ENCODE measurements at regions not wholly inside any gene's neighbourhood (a gene's known extent, or its start where the extent isn't known, plus 50 kb on each side); places are given as distances from the start of the nearest gene placed in this dataset.

GRCh38 chr6:48809245-48809644 is 653.8 kb downstream of the MMUT start:
- no peaks in the 10 kb centered on the region for H3K9me3 ChIP-seq (ENCODE audit: low read length)
- in situ Hi-C loops (cut with HindIII; ENCODE audit: extremely low pct_ligation_motif_present, low pct_unique_long_range_greater_than_20kb), result no loop called here
- H3K27ac ChIP-seq (ENCODE audit: extremely low read length, insufficient read depth, low read length), result no peak overlapping the region
- no TSS peak for BruUV-seq (replicated peaks)
- no peaks in the 10 kb centered on the region for H3K27me3 ChIP-seq (ENCODE audit: control insufficient read depth in 1 of 2, insufficient read depth in 2 of 2, low read length in 2 of 2)
- no peak for FAIRE-seq
- ATAC-seq, result no peak
- H3K4me1 ChIP-seq (ENCODE audit: insufficient read depth, low read length), result no peaks in the 10 kb centered on the region
- H2AFZ ChIP-seq (ENCODE audit: low read length), result no peak overlapping the region
- DNase-seq (ENCODE audit: low spot score), result no peak
- H3K4me3 ChIP-seq (replicated peaks in 1 of 3; ENCODE audit: insufficient read depth in 1 of 3, low read depth in 2 of 3, low read length in 3 of 3), result no peak overlapping the region
- no peaks in the 10 kb centered on the region for H4K20me1 ChIP-seq (ENCODE audit: insufficient read depth, low read length)
- intact Hi-C loops (cut with micrococcal nuclease; ENCODE audit: unreplicated experiment), result no loop called here
- no peak overlapping the region for H3K4me2 ChIP-seq (ENCODE audit: low read depth, low read length)
- 0 out of 4 replicates have a peak, but pooled peaks of 1 of the 2 experiments have one; percentile 14 for TF ChIP-seq MAFK (conservative IDR thresholded peaks at IDR 0.05 in 1 of 2, IDR thresholded peaks at IDR 0.05 in 1 of 2; ENCODE audit: low read length in 2 of 2)
- no peak for TF ChIP-seq ARHGAP35 (CRISPR knock-in tag; IDR thresholded peaks at IDR 0.05; ENCODE audit: borderline replicate concordance)
- CTCF ChIA-PET (ENCODE audit: low intra/inter-chr PET ratio, low total read pairs), result no interaction called here
- WGBS (ENCODE audit: low lambda C conversion rate), result 4% methylated on average over 4 of the region's 4 CpGs
- H3K9ac ChIP-seq (ENCODE audit: insufficient read depth, low read depth, low read length), result no peak overlapping the region
- POLR2A ChIA-PET, result no interaction called here
- no peaks in the 10 kb centered on the region for H3K36me3 ChIP-seq (replicated peaks in 1 of 2; ENCODE audit: control insufficient read depth in 1 of 2, insufficient read depth in 2 of 2, low read length in 2 of 2)
- H3K79me2 ChIP-seq (ENCODE audit: insufficient read depth, low read length), result no peaks in the 10 kb centered on the region

GRCh38 chr6:48798296-48798695 is 664.8 kb downstream of the MMUT start:
- Histone ChIP-seq H3K9me3 (ENCODE audit: low read length) (no peaks in the 10 kb centered on the region), H3K79me2 (ENCODE audit: insufficient read depth, low read length) (no peaks in the 10 kb centered on the region), H3K36me3 (replicated peaks in 1 of 2; ENCODE audit: control insufficient read depth in 1 of 2, insufficient read depth in 2 of 2, low read length in 2 of 2) (no peaks in the 10 kb centered on the region), H2AFZ (ENCODE audit: low read length) (no peak overlapping the region), H3K4me3 (replicated peaks in 1 of 3; ENCODE audit: insufficient read depth in 1 of 3, low read depth in 2 of 3, low read length in 3 of 3) (no peak overlapping the region), H3K4me2 (ENCODE audit: low read depth, low read length) (no peak overlapping the region), H4K20me1 (ENCODE audit: insufficient read depth, low read length) (no peaks in the 10 kb centered on the region), H3K27me3 (ENCODE audit: control insufficient read depth in 1 of 2, insufficient read depth in 2 of 2, low read length in 2 of 2) (no peaks in the 10 kb centered on the region), H3K27ac (ENCODE audit: extremely low read length, insufficient read depth, low read length) (no peak overlapping the region), H3K4me1 (ENCODE audit: insufficient read depth, low read length) (no peaks in the 10 kb centered on the region), H3K9ac (ENCODE audit: insufficient read depth, low read depth, low read length) (no peak overlapping the region)
- FAIRE-seq, result no peak
- ATAC-seq, result no peak
- BruUV-seq (replicated peaks), result no TSS peak
- TF ChIP-seq NR3C1 (CRISPR knock-in tag; IDR thresholded peaks at IDR 0.05) (no peak), TEAD3 (CRISPR knock-in tag; optimal IDR thresholded peaks at IDR 0.05; ENCODE audit: borderline replicate concordance) (no peak), MXD1 (CRISPR knock-in tag; IDR thresholded peaks at IDR 0.05) (no peak), ZFP41 (CRISPR knock-in tag; IDR thresholded peaks at IDR 0.05; ENCODE audit: borderline replicate concordance) (no peak), MTF2 (CRISPR knock-in tag; IDR thresholded peaks at IDR 0.05; ENCODE audit: borderline replicate concordance) (no peak), HNRNPLL (IDR thresholded peaks at IDR 0.05; ENCODE audit: low read depth, low read length, poor library complexity, severe bottlenecking) (no peak), ZNF296 (CRISPR knock-in tag; conservative IDR thresholded peaks at IDR 0.05) (no peak), NR2F6 (IDR thresholded peaks at IDR 0.05) (no peak), NR2F6 (CRISPR knock-in tag; IDR thresholded peaks at IDR 0.05) (no peak)
- intact Hi-C loops (cut with micrococcal nuclease; ENCODE audit: unreplicated experiment) (no loop called here), in situ Hi-C loops (cut with HindIII; ENCODE audit: extremely low pct_ligation_motif_present, low pct_unique_long_range_greater_than_20kb) (no loop called here)
- WGBS (ENCODE audit: low lambda C conversion rate), result 27% methylated on average over 3 of the region's 3 CpGs
- ChIA-PET CTCF (ENCODE audit: low intra/inter-chr PET ratio, low total read pairs) (no interaction called here), POLR2A (no interaction called here)
- no peak for DNase-seq (ENCODE audit: low spot score)
